ENCODE measurements at regions not wholly inside any gene's neighbourhood (a gene's known extent, or its start where the extent isn't known, plus 50 kb on each side); places are given as distances from the start of the nearest gene placed in this dataset.

DNA sequence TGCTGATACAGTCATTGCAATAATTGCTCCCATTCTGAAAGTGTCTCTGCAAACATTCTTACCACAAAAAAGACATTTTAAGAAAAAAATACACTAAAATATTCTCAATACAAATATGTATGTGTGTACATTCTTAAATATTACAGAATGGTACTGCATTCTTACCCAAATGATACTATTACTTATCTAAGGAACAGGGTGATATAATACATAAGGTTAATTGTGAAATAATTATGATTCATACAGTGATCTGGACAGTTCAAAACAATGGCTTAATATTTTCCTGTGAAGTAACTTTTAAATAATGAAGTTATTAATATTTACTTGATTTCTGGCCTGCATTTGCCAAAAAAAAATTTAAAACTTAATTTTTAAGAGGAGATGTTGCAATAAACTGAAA, 694.6 kb downstream of the TUSC7 start:
- no peak for TF ChIP-seq CTCF (IDR thresholded peaks at IDR 0.05 in 4 of 5, conservative IDR thresholded peaks at IDR 0.05 in 1 of 5)
- TF ChIP-seq POLR2A (IDR thresholded peaks at IDR 0.05), result no peak

All from gastrocnemius medialis (tissue), 4 donors.